ENCODE measurements at regions not wholly inside any gene's neighbourhood (a gene's known extent, or its start where the extent isn't known, plus 50 kb on each side); places are given as distances from the start of the nearest gene placed in this dataset.

DNA sequence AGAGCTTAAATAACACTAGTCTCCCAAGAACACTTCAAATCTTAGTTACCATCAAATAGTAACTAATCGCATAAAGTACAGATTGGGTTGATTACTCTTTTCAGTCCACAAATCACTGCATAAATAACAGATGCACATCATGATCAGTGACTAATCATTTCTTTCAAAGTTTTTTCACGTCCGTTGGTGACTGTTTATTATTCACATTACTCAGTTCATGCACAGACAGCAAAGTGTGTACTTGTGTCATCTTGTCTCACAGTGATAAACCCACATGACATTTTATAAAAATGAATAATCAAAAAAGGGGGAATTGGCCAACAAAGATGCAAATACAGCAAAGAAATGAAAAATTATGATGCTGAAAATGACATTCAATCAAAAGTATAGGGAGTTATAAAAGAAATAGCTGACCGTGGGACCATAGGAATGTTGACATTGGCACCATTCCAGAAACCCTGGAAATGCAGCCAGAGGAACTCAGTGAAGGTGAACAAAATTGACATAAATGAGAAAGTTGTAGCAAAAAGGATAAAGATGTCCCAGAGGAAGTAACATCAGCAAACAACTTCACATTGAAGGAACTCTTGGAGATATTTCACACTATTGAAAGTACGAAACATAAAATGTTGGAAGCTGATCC, 161.5 kb downstream of the SOX3 start:
- no peak for DNase-seq
- 30 to 36% methylated on average over 5 of the region's 5 CpGs for WGBS, 2 donors

DNA sequence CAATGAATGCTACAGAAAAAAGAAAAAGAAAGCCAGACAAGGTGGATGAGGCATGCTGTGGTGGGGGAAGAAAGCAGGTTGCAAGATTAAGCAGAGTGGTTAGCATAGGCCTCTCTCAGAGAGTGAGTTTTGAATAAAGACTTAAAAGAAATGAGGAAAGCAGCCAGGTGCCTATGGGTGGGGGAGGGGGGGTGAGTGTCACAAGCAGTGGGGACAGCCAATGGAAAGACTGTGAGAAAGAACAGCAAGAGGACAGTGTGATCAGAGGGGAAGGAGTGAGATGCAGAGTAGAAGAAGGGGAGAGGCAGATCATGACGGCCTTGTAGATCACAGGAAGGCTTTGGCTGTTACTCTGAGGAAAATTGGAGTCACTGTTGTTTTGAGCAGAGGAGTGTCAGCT, 162.5 kb downstream of the SOX3 start:
- H3K4me1 ChIP-seq, result no peaks in the 10 kb centered on the region
- DNase-seq (no peak), ATAC-seq (no peak)
- H3K36me3 ChIP-seq (replicated peaks in 1 of 2; ENCODE audit: insufficient read depth in 1 of 2, low read depth in 2 of 2), result no peaks in the 10 kb centered on the region
- H3K27me3 ChIP-seq, result no peaks in the 10 kb centered on the region
- TF ChIP-seq POLR2A (IDR thresholded peaks at IDR 0.05), result no peak
- TF ChIP-seq, protein P1, sequence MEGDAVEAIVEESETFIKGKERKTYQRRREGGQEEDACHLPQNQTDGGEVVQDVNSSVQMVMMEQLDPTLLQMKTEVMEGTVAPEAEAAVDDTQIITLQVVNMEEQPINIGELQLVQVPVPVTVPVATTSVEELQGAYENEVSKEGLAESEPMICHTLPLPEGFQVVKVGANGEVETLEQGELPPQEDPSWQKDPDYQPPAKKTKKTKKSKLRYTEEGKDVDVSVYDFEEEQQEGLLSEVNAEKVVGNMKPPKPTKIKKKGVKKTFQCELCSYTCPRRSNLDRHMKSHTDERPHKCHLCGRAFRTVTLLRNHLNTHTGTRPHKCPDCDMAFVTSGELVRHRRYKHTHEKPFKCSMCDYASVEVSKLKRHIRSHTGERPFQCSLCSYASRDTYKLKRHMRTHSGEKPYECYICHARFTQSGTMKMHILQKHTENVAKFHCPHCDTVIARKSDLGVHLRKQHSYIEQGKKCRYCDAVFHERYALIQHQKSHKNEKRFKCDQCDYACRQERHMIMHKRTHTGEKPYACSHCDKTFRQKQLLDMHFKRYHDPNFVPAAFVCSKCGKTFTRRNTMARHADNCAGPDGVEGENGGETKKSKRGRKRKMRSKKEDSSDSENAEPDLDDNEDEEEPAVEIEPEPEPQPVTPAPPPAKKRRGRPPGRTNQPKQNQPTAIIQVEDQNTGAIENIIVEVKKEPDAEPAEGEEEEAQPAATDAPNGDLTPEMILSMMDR (IDR thresholded peaks at IDR 0.05), result no peak
- no peaks in the 10 kb centered on the region for H3K9me3 ChIP-seq
- no peak overlapping the region for H3K4me3 ChIP-seq
- intact Hi-C loops (cut with DNase I), result no loop called here
- H3K27ac ChIP-seq, result no peak overlapping the region
- 44 to 76% methylated on average over 1 of the region's 1 CpG for WGBS, 2 donors

More for the DNA sequence above, 161.5 kb downstream of the SOX3 start:
- no peak for ATAC-seq
- TF ChIP-seq, protein P1 (IDR thresholded peaks at IDR 0.05), result no peak
- no peak for TF ChIP-seq POLR2A (IDR thresholded peaks at IDR 0.05)
- H3K9me3 ChIP-seq, result no peaks in the 10 kb centered on the region
- no peak overlapping the region for H3K4me3 ChIP-seq
- no peaks in the 10 kb centered on the region for H3K4me1 ChIP-seq
- no peaks in the 10 kb centered on the region for H3K36me3 ChIP-seq (replicated peaks in 1 of 2; ENCODE audit: insufficient read depth in 1 of 2, low read depth in 2 of 2)
- intact Hi-C loops (cut with DNase I), result no loop called here
- H3K27me3 ChIP-seq, result no peaks in the 10 kb centered on the region
- H3K27ac ChIP-seq, result no peak overlapping the region

DNA sequence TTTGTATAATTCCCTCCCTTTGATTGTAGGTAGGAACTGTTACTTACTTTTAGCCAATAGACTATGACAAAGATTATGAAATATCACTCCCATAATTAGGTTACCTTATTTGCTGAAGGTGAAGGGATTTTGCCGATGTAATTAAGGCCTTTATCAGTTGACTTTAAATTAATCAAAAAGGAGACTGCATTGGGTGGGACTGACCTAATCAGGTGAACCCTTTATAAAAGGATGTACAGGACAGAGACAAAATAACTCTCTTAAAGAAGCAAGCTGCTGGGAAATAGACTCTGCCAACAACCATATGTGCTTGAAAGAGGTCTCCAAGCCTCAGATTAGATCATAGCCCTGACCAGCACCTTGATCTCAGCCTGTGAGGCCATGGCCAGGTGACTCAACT, 167.6 kb downstream of the SOX3 start:
- 67 to 79% methylated on average over 1 of the region's 1 CpG for WGBS, 2 donors
- no peaks in the 10 kb centered on the region for H3K4me1 ChIP-seq
- no peak overlapping the region for H3K4me3 ChIP-seq
- no peaks in the 10 kb centered on the region for H3K36me3 ChIP-seq (replicated peaks in 1 of 2; ENCODE audit: insufficient read depth in 1 of 2, low read depth in 2 of 2)
- TF ChIP-seq, protein P1 (IDR thresholded peaks at IDR 0.05), result no peak
- TF ChIP-seq POLR2A (IDR thresholded peaks at IDR 0.05), result no peak
- no peak for DNase-seq
- ATAC-seq, result no peak
- H3K9me3 ChIP-seq, result no peaks in the 10 kb centered on the region
- no peaks in the 10 kb centered on the region for H3K27me3 ChIP-seq
- intact Hi-C loops (cut with DNase I), result no loop called here
- H3K27ac ChIP-seq, result no peak overlapping the region

DNA sequence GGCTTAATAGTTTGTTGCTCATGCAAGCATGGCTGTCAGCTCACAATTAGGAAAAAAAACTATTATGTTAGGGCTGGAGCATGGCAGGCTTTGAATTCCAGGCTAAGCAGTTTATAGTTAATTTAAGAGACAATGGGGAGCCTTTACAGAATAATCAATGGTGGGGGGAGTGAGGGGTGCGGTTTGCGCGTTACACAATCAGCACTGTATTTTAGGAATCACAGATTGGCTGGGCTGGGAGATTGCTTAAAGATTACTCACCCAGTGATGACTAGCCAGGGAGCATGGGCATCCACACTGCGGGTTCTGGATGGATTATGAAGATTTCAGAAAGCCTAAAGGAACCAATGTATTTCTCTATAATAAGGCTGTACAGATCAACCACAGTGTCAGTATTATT, 186.6 kb downstream of the SOX3 start:
- DNase-seq (no peak), ATAC-seq (no peak)
- no peaks in the 10 kb centered on the region for H3K9me3 ChIP-seq
- H3K27ac ChIP-seq, result no peak overlapping the region
- no peak for TF ChIP-seq POLR2A (IDR thresholded peaks at IDR 0.05)
- TF ChIP-seq, protein P1 (IDR thresholded peaks at IDR 0.05), result no peak
- H3K4me1 ChIP-seq, result no peaks in the 10 kb centered on the region
- intact Hi-C loops (cut with DNase I), result no loop called here
- H3K4me3 ChIP-seq, result no peak overlapping the region
- 20 to 42% methylated on average over 4 of the region's 4 CpGs for WGBS, 2 donors
- no peaks in the 10 kb centered on the region for H3K27me3 ChIP-seq
- H3K36me3 ChIP-seq (replicated peaks in 1 of 2; ENCODE audit: insufficient read depth in 1 of 2, low read depth in 2 of 2), result no peaks in the 10 kb centered on the region

DNA sequence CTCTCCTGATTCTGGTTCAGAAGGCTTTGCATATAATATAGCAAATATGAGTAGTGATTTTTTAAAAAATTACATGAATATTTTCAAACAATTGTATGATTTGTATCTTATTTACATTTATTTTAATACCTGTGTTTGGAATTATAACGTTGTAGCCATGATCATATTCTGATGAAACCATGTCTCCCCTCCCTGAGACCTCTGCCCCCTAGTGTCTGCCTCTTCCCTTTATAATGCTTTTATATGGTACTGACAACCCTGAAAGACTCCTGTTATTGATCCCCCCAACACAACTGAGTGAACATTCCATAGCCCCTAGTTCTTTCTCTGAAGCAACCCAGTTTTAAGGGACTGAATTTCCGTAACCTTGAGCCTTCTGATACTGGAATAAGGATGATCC, 187.4 kb downstream of the SOX3 start:
- ATAC-seq, result no peak
- no peak overlapping the region for H3K27ac ChIP-seq
- H3K27me3 ChIP-seq, result no peaks in the 10 kb centered on the region
- no peak for TF ChIP-seq POLR2A (IDR thresholded peaks at IDR 0.05)
- TF ChIP-seq, protein P1 (IDR thresholded peaks at IDR 0.05), result no peak
- WGBS, 2 donors, result 4 to 43% methylated on average over 2 of the region's 2 CpGs
- no peaks in the 10 kb centered on the region for H3K9me3 ChIP-seq
- intact Hi-C loops (cut with DNase I), result no loop called here
- H3K4me3 ChIP-seq, result no peak overlapping the region
- no peaks in the 10 kb centered on the region for H3K4me1 ChIP-seq
- no peak for DNase-seq
- no peaks in the 10 kb centered on the region for H3K36me3 ChIP-seq (replicated peaks in 1 of 2; ENCODE audit: insufficient read depth in 1 of 2, low read depth in 2 of 2)
